Nephron (organoid): ENCODE measurements at regions not wholly inside any gene's neighbourhood (a gene's known extent, or its start where the extent isn't known, plus 50 kb on each side); places are given as distances from the start of the nearest gene placed in this dataset.
"Not testable (repeated sequence)": the region's sequence is repeated elsewhere in the genome, so short reads cannot be mapped to it uniquely, and the experiment has no call there.

Source experiments
- H3K27ac Mint-ChIP-seq, 3 experiments: 2 replicates each; pipeline ENCODE4 v1.8.0; 2020; ENCODE audit warnings: mixed read lengths in 3 of 3, mild to moderate bottlenecking in 2 of 3, moderate library complexity in 1 of 3
- H3K27me3 Mint-ChIP-seq: 2 replicates; pipeline ENCODE4 v1.8.0; 2021; ENCODE audit warnings: low read depth, mild to moderate bottlenecking, moderate library complexity, mixed read lengths
- H3K36me3 Mint-ChIP-seq: 2 replicates; pipeline ENCODE4 v1.8.0; 2020; ENCODE audit warnings: low read depth, mixed read lengths
- H3K4me1 Mint-ChIP-seq: 2 replicates; pipeline ENCODE4 v1.8.0; 2020; ENCODE audit warnings: mixed read lengths
- H3K4me3 Mint-ChIP-seq, 3 experiments: 2 replicates each; pipeline ENCODE4 v1.8.0; 2020; ENCODE audit warnings: mild to moderate bottlenecking in 3 of 3, mixed read lengths in 3 of 3, moderate library complexity in 2 of 3
- H3K9me3 Mint-ChIP-seq: 2 replicates; pipeline ENCODE4 v1.8.0; 2020; ENCODE audit warnings: mixed read lengths
- CTCF ChIP-seq, 3 experiments: fragments of 200-600 bp; sonication (generic); IDR thresholded peaks; one replicate each; pipeline ENCODE4 v1.5.0; 2021; ENCODE audit warnings: antibody characterized with exemption in 3 of 3; ENCODE audit not compliant: unreplicated experiment in 3 of 3

GRCh38 chr12:18828483-18828882 is 90.6 kb downstream of the CAPZA3 start:
- H3K27ac Mint-ChIP-seq, result no peak overlapping the region
- peaks cover 4% of the 10 kb centered on the region for H3K27me3 Mint-ChIP-seq
- no peak for TF ChIP-seq CTCF (IDR thresholded peaks at IDR 0.05; ENCODE audit: unreplicated experiment in 3 of 3)
- peaks cover 5% of the 10 kb centered on the region for H3K36me3 Mint-ChIP-seq
- H3K9me3 Mint-ChIP-seq, result peaks cover 19% of the 10 kb centered on the region
- H3K4me1 Mint-ChIP-seq, result no peaks in the 10 kb centered on the region
- no peak overlapping the region for H3K4me3 Mint-ChIP-seq

GRCh38 chr12:18828987-18829386 is 91.1 kb downstream of the CAPZA3 start:
- TF ChIP-seq CTCF (IDR thresholded peaks at IDR 0.05; ENCODE audit: unreplicated experiment in 3 of 3), result no peak
- H3K27me3 Mint-ChIP-seq, result peaks cover 4% of the 10 kb centered on the region
- no peaks in the 10 kb centered on the region for H3K4me1 Mint-ChIP-seq
- H3K36me3 Mint-ChIP-seq, result peaks cover 5% of the 10 kb centered on the region
- H3K27ac Mint-ChIP-seq, result no peak overlapping the region
- H3K9me3 Mint-ChIP-seq, result peaks cover 19% of the 10 kb centered on the region
- no peak overlapping the region for H3K4me3 Mint-ChIP-seq

GRCh38 chr12:18832932-18833331 is 95.0 kb downstream of the CAPZA3 start:
- peaks cover 19% of the 10 kb centered on the region for H3K9me3 Mint-ChIP-seq
- H3K36me3 Mint-ChIP-seq, H3K4me1 Mint-ChIP-seq, H3K27me3 Mint-ChIP-seq, H3K4me3 Mint-ChIP-seq, H3K27ac Mint-ChIP-seq: not testable (repeated sequence)

- Mint-ChIP-seq H3K9me3 (peaks cover 23% of the 10 kb centered on the region), H3K27me3 (peaks cover 4% of the 10 kb centered on the region), H3K27ac (no peak overlapping the region), H3K36me3 (no peaks in the 10 kb centered on the region), H3K4me3 (no peak overlapping the region), H3K4me1 (no peaks in the 10 kb centered on the region)
- no peak for TF ChIP-seq CTCF (IDR thresholded peaks at IDR 0.05; ENCODE audit: unreplicated experiment in 3 of 3)
Observed at GRCh38 chr12:18837025-18837424, 99.1 kb downstream of the CAPZA3 start.

- Mint-ChIP-seq H3K4me3 (no peak overlapping the region), H3K36me3 (no peaks in the 10 kb centered on the region), H3K4me1 (no peaks in the 10 kb centered on the region), H3K27ac (no peak overlapping the region), H3K27me3 (peaks cover 4% of the 10 kb centered on the region), H3K9me3 (peaks cover 26% of the 10 kb centered on the region)
- no peak for TF ChIP-seq CTCF (IDR thresholded peaks at IDR 0.05; ENCODE audit: unreplicated experiment in 3 of 3)
Observed at GRCh38 chr12:18837505-18837904, 99.6 kb downstream of the CAPZA3 start.

GRCh38 chr12:18840997-18841396 is 103.1 kb downstream of the CAPZA3 start:
- not testable (repeated sequence) for H3K4me3 Mint-ChIP-seq, H3K4me1 Mint-ChIP-seq, H3K36me3 Mint-ChIP-seq, H3K27ac Mint-ChIP-seq, H3K27me3 Mint-ChIP-seq
- peaks cover 26% of the 10 kb centered on the region for H3K9me3 Mint-ChIP-seq

GRCh38 chr12:18849080-18849479 is 111.2 kb downstream of the CAPZA3 start:
- H3K4me3 Mint-ChIP-seq, result no peak overlapping the region
- no peak overlapping the region for H3K27ac Mint-ChIP-seq
- no peak for TF ChIP-seq CTCF (IDR thresholded peaks at IDR 0.05; ENCODE audit: unreplicated experiment in 3 of 3)
- no peaks in the 10 kb centered on the region for H3K9me3 Mint-ChIP-seq
- no peaks in the 10 kb centered on the region for H3K4me1 Mint-ChIP-seq
- H3K36me3 Mint-ChIP-seq, result no peaks in the 10 kb centered on the region
- no peaks in the 10 kb centered on the region for H3K27me3 Mint-ChIP-seq
